Stimulated activated CD8-positive, alpha-beta memory T cell treated with anti-CD3 and anti-CD28 coated beads, Interleukin-2, amount 100 ng/mL, for 1 hour (primary cell): ENCODE measurements at regions not wholly inside any gene's neighbourhood (a gene's known extent, or its start where the extent isn't known, plus 50 kb on each side); places are given as distances from the start of the nearest gene placed in this dataset.

Source experiments
- DNase-seq, 2 donors: peaks; one replicate each; pipeline ENCODE4 v3.0.0-alpha.2; 2020; ENCODE audit warnings: low read depth in 2 of 2

GRCh38 chr5:159819591-159820411 is 96.5 kb upstream of the ADRA1B start:
- no peak for DNase-seq

- DNase-seq = no peak
Measured at GRCh38 chr5:159820692-159821091, 95.6 kb upstream of the ADRA1B start.

- DNase-seq = no peak
Measured at GRCh38 chr5:159821461-159821940, 94.8 kb upstream of the ADRA1B start.

- no peak for DNase-seq
Measured at GRCh38 chr5:159824188-159825161, 91.8 kb upstream of the ADRA1B start.

GRCh38 chr5:159825551-159826051 is 90.7 kb upstream of the ADRA1B start:
- DNase-seq = no peak

GRCh38 chr5:159826351-159827214 is 89.7 kb upstream of the ADRA1B start:
- DNase-seq = no peak

- DNase-seq = no peak
Measured at GRCh38 chr5:159827861-159828260, 88.4 kb upstream of the ADRA1B start.

- no peak for DNase-seq
Measured at GRCh38 chr5:159832073-159832472, 84.2 kb upstream of the ADRA1B start.

- DNase-seq = no peak
Measured at GRCh38 chr5:159833088-159833487, 83.2 kb upstream of the ADRA1B start.

GRCh38 chr5:159833846-159834245 is 82.4 kb upstream of the ADRA1B start:
- no peak for DNase-seq

- no peak for DNase-seq
Measured at GRCh38 chr5:159835548-159835947, 80.7 kb upstream of the ADRA1B start.

- no peak for DNase-seq
Measured at GRCh38 chr5:159836691-159837090, 79.6 kb upstream of the ADRA1B start.

GRCh38 chr5:159837860-159838259 is 78.4 kb upstream of the ADRA1B start:
- DNase-seq = no peak

GRCh38 chr5:159838551-159839222 is 77.6 kb upstream of the ADRA1B start:
- no peak for DNase-seq

GRCh38 chr5:159844267-159845121 is 71.8 kb upstream of the ADRA1B start:
- DNase-seq = no peak

- DNase-seq = no peak
Measured at GRCh38 chr5:159849437-159850083, 66.7 kb upstream of the ADRA1B start.

- no peak for DNase-seq
Measured at GRCh38 chr5:159850160-159850559, 66.1 kb upstream of the ADRA1B start.

GRCh38 chr5:159851053-159851452 is 65.2 kb upstream of the ADRA1B start:
- no peak for DNase-seq

- no peak for DNase-seq
Measured at GRCh38 chr5:159854916-159855315, 61.4 kb upstream of the ADRA1B start.
